HL-60 (cell line): ENCODE measurements at regions not wholly inside any gene's neighbourhood (a gene's known extent, or its start where the extent isn't known, plus 50 kb on each side); places are given as distances from the start of the nearest gene placed in this dataset.

ENCODE experiments used
- CTCF ChIP-seq: IDR thresholded peaks from one replicate; pipeline ENCODE4 v1.5.1; 2011; ENCODE audit warnings: low read length, control low read depth, inconsistent platforms; ENCODE audit not compliant: insufficient read depth
- GABPA ChIP-seq: IDR thresholded peaks from 2 replicates; pipeline ENCODE4 v1.6.1; 2012; ENCODE audit warnings: low read depth
- POLR2AphosphoS5 ChIP-seq: IDR thresholded peaks from 2 replicates; pipeline ENCODE4 v1.6.1; 2012; ENCODE audit warnings: low read depth

- TF ChIP-seq CTCF = no peak
- TF ChIP-seq GABPA = no peak
- TF ChIP-seq POLR2AphosphoS5 = no peak
Measured at GRCh38 chr7:20064181-20064970, 152.8 kb downstream of the MACC1 start.
